GM12864 (cell line): ENCODE measurements at regions not wholly inside any gene's neighbourhood (a gene's known extent, or its start where the extent isn't known, plus 50 kb on each side); places are given as distances from the start of the nearest gene placed in this dataset.

Experiments
- DNase-seq: peaks from one replicate; pipeline ENCODE4 v3.0.0-alpha.2; 2011; ENCODE audit warnings: low read depth
- H3K4me3 ChIP-seq: 2 replicates; pipeline ENCODE4 v1.5.1; 2011; ENCODE audit warnings: mild to moderate bottlenecking, low read depth, low read length, control low read depth
- CTCF ChIP-seq: IDR thresholded peaks from 2 replicates; pipeline ENCODE4 v1.5.1; 2011; ENCODE audit warnings: low read depth, mild to moderate bottlenecking, moderate library complexity, low read length, control low read depth, inconsistent platforms; ENCODE audit errors: missing control alignments

- peak; percentile 32 for TF ChIP-seq CTCF
- no peak overlapping the region for H3K4me3 ChIP-seq
- no peak for DNase-seq
These were observed 260.6 kb downstream of the PAX3 start for GRCh38 chr2:222038067-222038802.

- no peak for DNase-seq
- no peak for TF ChIP-seq CTCF
- H3K4me3 ChIP-seq: no peak overlapping the region
These were observed 261.6 kb downstream of the PAX3 start for GRCh38 chr2:222037211-222037610.

GRCh38 chr2:222034058-222034457, 264.7 kb downstream of the PAX3 start:
- no peak for DNase-seq
- no peak for TF ChIP-seq CTCF
- H3K4me3 ChIP-seq: no peak overlapping the region

- no peak for TF ChIP-seq CTCF
- DNase-seq: no peak
- H3K4me3 ChIP-seq: no peak overlapping the region
These were observed 265.3 kb downstream of the PAX3 start for GRCh38 chr2:222033541-222033940.

GRCh38 chr2:222025881-222026271, 272.9 kb downstream of the PAX3 start:
- DNase-seq: no peak
- TF ChIP-seq CTCF: no peak
- H3K4me3 ChIP-seq: no peak overlapping the region

GRCh38 chr2:222024932-222025880, 273.6 kb downstream of the PAX3 start:
- TF ChIP-seq CTCF: peak; percentile 56
- H3K4me3 ChIP-seq: no peak overlapping the region; the same call in 1 of the 2 replicates
- no peak for DNase-seq
